Mesenteric fat pad (tissue), 1 donor: ENCODE measurements at regions not wholly inside any gene's neighbourhood (a gene's known extent, or its start where the extent isn't known, plus 50 kb on each side); places are given as distances from the start of the nearest gene placed in this dataset.

Source experiments
- DNase-seq: peaks from one replicate; pipeline ENCODE4 v3.0.0-alpha.2; 2020; ENCODE audit warnings: low spot score
- donor health status: DM: yes; HTN: yes; CAD: no.

- no peak for DNase-seq
Measured at GRCh38 chr10:89153971-89154370, 53.1 kb downstream of the CH25H start.

GRCh38 chr10:89153116-89153515, 54.0 kb downstream of the CH25H start:
- no peak for DNase-seq

- DNase-seq, result no peak
Measured at GRCh38 chr10:89151857-89152256, 55.3 kb downstream of the CH25H start.

- DNase-seq, result no peak
Measured at GRCh38 chr10:89148061-89148460, 59.1 kb downstream of the CH25H start.

- no peak for DNase-seq
Measured at GRCh38 chr10:89147256-89147655, 59.9 kb downstream of the CH25H start.

GRCh38 chr10:89144836-89145235, 62.3 kb downstream of the CH25H start:
- DNase-seq, result no peak

- no peak for DNase-seq
Measured at GRCh38 chr10:89142590-89142989, 64.5 kb downstream of the CH25H start.

GRCh38 chr10:89138755-89139490, 68.2 kb downstream of the CH25H start:
- no peak for DNase-seq

- no peak for DNase-seq
Measured at GRCh38 chr10:89134963-89135362, 72.2 kb downstream of the CH25H start.

- no peak for DNase-seq
Measured at GRCh38 chr10:89129911-89130310, 77.2 kb downstream of the CH25H start.

GRCh38 chr10:89122433-89123051, 84.6 kb downstream of the CH25H start:
- no peak for DNase-seq

- no peak for DNase-seq
Measured at GRCh38 chr10:89121764-89122020, 85.4 kb downstream of the CH25H start.

- DNase-seq, result no peak
Measured at GRCh38 chr10:89120931-89121763, 86.0 kb downstream of the CH25H start.

GRCh38 chr10:89119651-89120050, 87.5 kb downstream of the CH25H start:
- no peak for DNase-seq

GRCh38 chr10:89118091-89118490, 89.0 kb downstream of the CH25H start:
- DNase-seq, result no peak

GRCh38 chr10:89115876-89116627, 91.1 kb downstream of the CH25H start:
- no peak for DNase-seq

GRCh38 chr10:89114846-89115625, 92.1 kb downstream of the CH25H start:
- DNase-seq, result no peak

- DNase-seq, result no peak
Measured at GRCh38 chr10:89102735-89103134, 104.4 kb downstream of the CH25H start.

- DNase-seq, result no peak
Measured at GRCh38 chr10:89101943-89102342, 105.2 kb downstream of the CH25H start.

- no peak for DNase-seq
Measured at GRCh38 chr10:89100680-89101079, 106.4 kb downstream of the CH25H start.

- DNase-seq, result no peak
Measured at GRCh38 chr10:89097226-89097625, 106.6 kb downstream of the FAS start.
